Activated naive CD4-positive, alpha-beta T cell treated with anti-CD3 and anti-CD28 coated beads, Interleukin-2, amount 10 ng/mL, durations not matched to agents 7 days and 5 days (primary cell): ENCODE measurements at regions not wholly inside any gene's neighbourhood (a gene's known extent, or its start where the extent isn't known, plus 50 kb on each side); places are given as distances from the start of the nearest gene placed in this dataset.

ENCODE experiments used
- CTCF ChIA-PET: fragments of 350-600 bp; sonication (Branson Sonifier 250); formaldehyde crosslinking; loops from one replicate; lab custom pipeline; 2021; ENCODE audit warnings: antibody characterized with exemption; lab: Charles Lee
- DNase-seq: peaks from one replicate; pipeline ENCODE4 v3.0.0-alpha.2; 2020
- H3K27ac Mint-ChIP-seq: one replicate; pipeline ENCODE4 v1.8.0; 2021; ENCODE audit warnings: mild to moderate bottlenecking, moderate library complexity, mixed read lengths
- H3K27me3 Mint-ChIP-seq: one replicate; pipeline ENCODE4 v1.8.0; 2021; ENCODE audit warnings: mild to moderate bottlenecking, mixed read lengths
- H3K36me3 Mint-ChIP-seq: one replicate; pipeline ENCODE4 v1.8.0; 2021; ENCODE audit warnings: mixed read lengths
- H3K4me1 Mint-ChIP-seq: one replicate; pipeline ENCODE4 v1.8.0; 2021; ENCODE audit warnings: mixed read lengths
- H3K4me3 Mint-ChIP-seq: one replicate; pipeline ENCODE4 v1.8.0; 2021; ENCODE audit warnings: mild to moderate bottlenecking, moderate library complexity, mixed read lengths
- H3K9me3 Mint-ChIP-seq: one replicate; pipeline ENCODE4 v1.8.0; 2021; ENCODE audit warnings: mixed read lengths

DNA sequence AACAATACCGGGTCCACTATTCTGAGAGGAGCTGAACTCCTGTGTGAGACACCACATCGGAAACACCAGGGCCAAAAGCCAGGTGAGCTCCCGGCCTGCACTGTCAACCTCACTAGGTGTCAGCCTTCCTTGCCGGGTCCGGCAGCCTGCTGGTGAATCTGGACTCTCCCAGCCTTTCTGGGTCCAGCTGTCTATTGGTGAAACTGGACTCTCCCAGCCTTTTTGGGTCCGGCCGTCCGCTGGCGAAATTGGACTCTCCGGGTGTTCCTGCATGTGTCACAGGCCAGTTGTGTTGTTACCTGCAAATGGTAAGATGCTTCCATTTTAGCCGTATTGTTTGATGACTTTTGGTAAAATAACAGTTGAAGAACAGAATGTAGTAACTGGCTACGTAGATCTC is 801.5 kb downstream of the CDH9 start:
- Mint-ChIP-seq H3K9me3 (peaks cover 32% of the 10 kb centered on the region), H3K27me3 (no peaks in the 10 kb centered on the region), H3K4me3 (no peak overlapping the region), H3K4me1 (no peaks in the 10 kb centered on the region), H3K27ac (no peak overlapping the region), H3K36me3 (no peaks in the 10 kb centered on the region)
- CTCF ChIA-PET = no interaction called here
- DNase-seq = no peak

DNA sequence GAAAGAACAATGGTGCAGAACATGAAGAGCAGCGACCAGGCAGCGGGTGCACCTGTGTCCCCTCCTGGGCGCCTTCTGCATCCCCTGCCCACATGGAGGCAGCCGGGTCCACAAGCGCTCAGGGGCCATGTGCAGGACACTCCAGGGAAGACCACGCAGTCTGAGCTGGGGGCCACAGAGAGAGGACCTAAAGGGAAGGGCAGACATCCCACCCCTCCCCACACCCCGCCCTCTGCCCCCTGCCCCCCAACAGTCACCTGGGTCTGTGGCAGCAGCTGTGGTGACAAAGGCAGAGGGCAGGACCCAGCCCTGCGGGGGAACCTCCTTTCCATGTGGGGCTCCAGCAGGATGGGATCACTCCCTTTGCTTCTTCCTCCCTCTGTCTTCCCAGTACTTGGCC is 805.7 kb downstream of the CDH9 start:
- H3K27me3 Mint-ChIP-seq = no peaks in the 10 kb centered on the region
- H3K9me3 Mint-ChIP-seq = peaks cover 41% of the 10 kb centered on the region
- no peaks in the 10 kb centered on the region for H3K36me3 Mint-ChIP-seq
- no peak overlapping the region for H3K27ac Mint-ChIP-seq
- no peaks in the 10 kb centered on the region for H3K4me1 Mint-ChIP-seq
- CTCF ChIA-PET = no interaction called here
- no peak for DNase-seq
- no peak overlapping the region for H3K4me3 Mint-ChIP-seq

DNA sequence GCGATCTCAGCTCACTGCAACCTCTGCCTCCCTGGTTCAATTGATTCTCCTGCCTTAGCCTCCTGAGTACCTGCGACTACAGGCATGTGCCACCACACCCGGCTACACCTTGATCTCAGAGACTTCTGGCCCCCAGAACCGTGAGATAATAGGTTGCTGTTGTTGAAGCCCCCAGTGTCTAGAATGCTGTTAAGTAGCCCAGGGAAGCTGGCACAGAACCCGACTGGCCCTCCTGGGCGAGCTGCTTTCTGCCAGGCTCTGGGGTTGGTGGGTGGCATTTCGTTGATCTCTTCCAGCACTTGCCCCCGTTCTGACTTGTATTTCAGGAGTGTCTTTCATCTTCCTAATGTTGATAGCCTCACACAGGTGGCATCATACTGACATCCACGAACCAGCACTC is 807.1 kb downstream of the CDH9 start:
- Mint-ChIP-seq H3K27me3 (no peaks in the 10 kb centered on the region), H3K4me3 (no peak overlapping the region), H3K36me3 (no peaks in the 10 kb centered on the region), H3K4me1 (no peaks in the 10 kb centered on the region), H3K9me3 (peaks cover 50% of the 10 kb centered on the region), H3K27ac (no peak overlapping the region)
- CTCF ChIA-PET = no interaction called here
- no peak for DNase-seq

DNA sequence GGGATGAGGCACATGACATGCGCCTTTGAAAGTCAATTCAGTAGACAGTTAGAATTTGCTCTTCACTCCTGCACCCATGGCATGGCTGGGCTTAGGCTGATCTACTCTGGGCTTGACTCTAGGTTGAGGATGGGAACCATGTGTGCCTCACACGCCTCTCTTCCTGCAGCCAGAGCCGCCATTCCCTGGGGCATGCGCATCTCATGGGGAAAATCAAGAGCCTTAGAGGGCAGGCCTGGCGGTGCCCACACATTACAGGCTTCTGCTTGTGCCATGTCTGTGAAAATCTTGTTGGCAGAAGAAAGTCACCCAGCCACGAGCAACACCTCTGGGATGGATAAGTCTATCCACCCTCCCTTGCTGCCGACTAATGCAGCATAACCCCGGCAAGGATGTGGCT is 808.5 kb downstream of the CDH9 start:
- Mint-ChIP-seq H3K9me3 (peaks cover 56% of the 10 kb centered on the region), H3K27me3 (no peaks in the 10 kb centered on the region), H3K36me3 (no peaks in the 10 kb centered on the region), H3K27ac (no peak overlapping the region), H3K4me3 (no peak overlapping the region), H3K4me1 (no peaks in the 10 kb centered on the region)
- DNase-seq = no peak
- CTCF ChIA-PET = no interaction called here

DNA sequence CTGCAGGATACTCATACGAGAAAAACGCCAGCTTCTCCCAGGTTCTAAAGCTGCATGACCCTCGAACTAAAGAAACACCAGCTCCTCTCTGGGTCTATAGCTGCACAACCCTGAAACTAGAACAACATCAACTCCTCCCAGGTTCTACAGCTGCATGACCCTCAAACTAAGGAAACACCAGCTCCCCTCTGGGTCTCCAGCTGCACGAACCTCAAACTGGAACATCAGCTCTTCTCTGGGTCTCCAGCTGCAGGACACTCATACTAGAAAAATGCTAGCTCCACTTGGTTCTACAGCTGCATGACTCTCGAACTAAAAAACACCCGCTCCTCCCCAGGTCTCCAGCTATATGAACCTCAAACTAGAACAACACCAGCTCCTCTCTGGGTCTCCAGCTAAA is 811.1 kb downstream of the CDH9 start:
- CTCF ChIA-PET = no interaction called here
- Mint-ChIP-seq H3K4me1 (no peaks in the 10 kb centered on the region), H3K27me3 (no peaks in the 10 kb centered on the region), H3K27ac (no peak overlapping the region), H3K9me3 (peaks cover 53% of the 10 kb centered on the region), H3K4me3 (no peak overlapping the region), H3K36me3 (no peaks in the 10 kb centered on the region)
- DNase-seq = no peak

DNA sequence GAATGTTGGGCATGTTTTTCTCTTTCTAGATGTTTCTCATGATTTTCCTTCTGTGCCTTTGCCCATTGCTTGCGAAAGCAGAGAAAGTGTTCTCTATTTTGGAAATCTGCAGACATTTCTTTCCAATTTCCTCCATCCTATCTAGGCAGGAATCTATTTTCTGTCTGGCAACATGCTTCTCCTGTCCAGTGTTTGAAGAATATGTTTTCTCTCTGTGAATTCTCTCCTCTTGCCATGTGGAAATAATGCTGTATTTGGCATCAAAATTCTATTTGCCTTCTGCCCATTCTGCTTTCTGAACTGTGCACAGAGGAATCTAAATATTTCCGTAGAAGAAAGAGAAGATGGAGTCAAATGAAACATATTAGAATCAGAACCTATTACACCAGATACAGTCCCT is 833.3 kb downstream of the CDH9 start:
- Mint-ChIP-seq H3K27me3 (no peaks in the 10 kb centered on the region), H3K4me1 (no peaks in the 10 kb centered on the region), H3K4me3 (no peak overlapping the region), H3K36me3 (no peaks in the 10 kb centered on the region), H3K9me3 (no peaks in the 10 kb centered on the region), H3K27ac (no peak overlapping the region)
- CTCF ChIA-PET = no interaction called here
- DNase-seq = no peak

DNA sequence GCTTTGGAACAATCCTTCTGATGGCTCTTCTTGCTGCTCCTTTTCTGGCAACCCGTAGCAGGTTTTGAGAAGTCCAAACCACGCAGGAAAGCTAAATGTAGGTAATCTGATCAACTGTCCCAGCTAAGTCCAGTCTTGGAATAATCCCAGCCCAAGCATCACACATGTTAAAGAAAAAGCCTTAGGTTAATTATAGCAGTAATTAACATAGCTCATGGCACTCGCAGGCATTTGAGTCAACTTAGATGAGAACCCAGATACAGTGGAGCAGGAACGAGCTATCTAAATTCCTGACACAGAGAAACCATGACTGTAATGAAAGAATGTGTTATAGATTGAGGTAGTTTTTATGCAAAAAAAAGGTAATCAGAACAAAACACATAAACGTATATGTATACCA is 844.8 kb downstream of the CDH9 start:
- no peaks in the 10 kb centered on the region for H3K36me3 Mint-ChIP-seq
- H3K9me3 Mint-ChIP-seq = peaks cover 8% of the 10 kb centered on the region
- DNase-seq = no peak
- H3K27me3 Mint-ChIP-seq = no peaks in the 10 kb centered on the region
- CTCF ChIA-PET = no interaction called here
- no peak overlapping the region for H3K27ac Mint-ChIP-seq
- H3K4me3 Mint-ChIP-seq = no peak overlapping the region
- H3K4me1 Mint-ChIP-seq = no peaks in the 10 kb centered on the region

DNA sequence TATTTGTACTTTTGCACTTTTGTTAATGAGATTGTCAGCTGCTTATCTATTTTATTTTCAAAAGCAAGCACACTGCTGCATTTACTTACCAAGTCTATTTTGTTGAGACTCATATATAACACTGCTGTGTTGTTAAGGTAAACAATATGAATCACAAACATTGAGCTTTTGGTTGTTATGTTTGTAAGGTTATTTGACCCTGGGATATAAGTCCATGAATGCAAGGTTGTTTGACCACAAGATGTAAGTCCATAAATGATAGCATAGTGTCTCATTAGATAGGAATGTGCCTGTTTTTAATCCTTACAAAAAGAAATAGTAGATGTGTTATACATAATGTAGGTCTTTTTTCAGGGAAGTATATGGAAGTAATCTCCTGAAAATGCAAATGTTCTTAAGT is 845.9 kb downstream of the CDH9 start:
- Mint-ChIP-seq H3K27me3 (no peaks in the 10 kb centered on the region), H3K9me3 (peaks cover 8% of the 10 kb centered on the region), H3K4me3 (no peak overlapping the region), H3K4me1 (no peaks in the 10 kb centered on the region), H3K36me3 (no peaks in the 10 kb centered on the region), H3K27ac (no peak overlapping the region)
- CTCF ChIA-PET = no interaction called here
- DNase-seq = no peak

DNA sequence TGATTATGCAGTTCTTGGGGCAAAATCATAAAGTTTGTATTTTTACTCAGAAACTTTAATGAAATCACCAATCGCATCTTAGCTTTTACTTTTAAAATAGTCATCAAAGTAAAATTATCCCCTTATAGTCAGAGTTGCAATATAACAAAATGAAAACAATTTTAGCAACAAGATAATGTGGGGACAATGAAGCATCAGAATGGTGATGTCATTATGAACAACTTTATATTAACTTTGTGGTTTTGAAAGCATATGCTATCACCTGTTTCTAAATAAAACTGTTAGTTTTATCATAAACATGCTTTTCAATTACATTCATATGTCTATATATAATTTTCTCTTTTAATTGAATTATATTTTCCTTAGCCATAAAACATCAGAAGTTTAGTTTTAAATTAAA is 856.8 kb downstream of the CDH9 start:
- DNase-seq = no peak
- H3K4me3 Mint-ChIP-seq = no peak overlapping the region
- CTCF ChIA-PET = no interaction called here
- H3K27me3 Mint-ChIP-seq = no peaks in the 10 kb centered on the region
- H3K27ac Mint-ChIP-seq = no peak overlapping the region
- H3K4me1 Mint-ChIP-seq = no peaks in the 10 kb centered on the region
- H3K36me3 Mint-ChIP-seq = no peaks in the 10 kb centered on the region
- peaks cover 10% of the 10 kb centered on the region for H3K9me3 Mint-ChIP-seq

DNA sequence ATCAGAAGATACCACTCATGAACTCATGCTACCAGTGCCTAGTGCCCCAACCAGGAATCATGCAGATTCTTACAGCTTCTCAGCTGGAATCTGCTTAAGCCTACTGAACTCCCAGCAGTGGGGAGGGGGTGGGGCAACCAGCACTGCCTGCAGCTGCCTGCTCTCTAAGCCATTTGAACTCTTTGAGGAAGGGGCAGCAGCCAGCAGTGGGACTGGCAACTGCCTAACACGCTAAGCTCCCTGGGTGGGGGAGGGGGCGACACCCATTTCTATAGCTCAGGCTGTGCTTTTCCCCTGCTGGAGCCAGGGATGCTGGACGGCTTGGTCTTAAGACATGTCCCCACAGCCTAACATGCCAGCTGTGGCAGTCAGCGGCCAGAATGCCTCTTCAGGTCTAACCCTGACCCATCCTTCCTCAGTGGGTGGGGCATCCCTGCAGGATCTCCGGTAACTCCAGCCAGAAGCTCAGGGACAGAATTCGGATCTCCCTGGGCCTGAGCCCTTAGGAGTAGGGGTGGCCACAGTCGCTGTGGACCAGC is 889.7 kb downstream of the CDH9 start:
- Mint-ChIP-seq H3K4me3 (no peak overlapping the region), H3K27ac (no peak overlapping the region)
- DNase-seq = no peak

DNA sequence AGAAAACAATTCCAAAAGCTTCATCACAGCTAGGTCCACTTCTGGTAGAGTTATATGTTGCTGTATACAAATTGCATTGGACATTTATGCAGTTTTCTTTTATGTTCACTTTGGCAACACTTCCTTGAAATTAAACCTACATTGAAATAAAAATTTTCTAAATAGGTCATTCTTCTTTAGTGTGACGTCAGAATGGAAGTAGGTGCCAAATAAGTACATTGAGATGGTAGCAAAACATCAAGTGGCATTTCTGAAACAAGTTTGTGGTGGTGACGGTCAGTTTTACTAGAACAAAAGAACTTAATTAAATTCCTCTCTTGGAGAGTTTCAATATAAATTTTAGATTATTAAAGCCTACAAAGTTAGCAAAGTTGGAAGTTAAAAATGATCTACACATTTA is 895.1 kb downstream of the CDH9 start:
- H3K4me1 Mint-ChIP-seq = no peaks in the 10 kb centered on the region
- CTCF ChIA-PET = no interaction called here
- DNase-seq = no peak
- H3K36me3 Mint-ChIP-seq = no peaks in the 10 kb centered on the region
- no peak overlapping the region for H3K4me3 Mint-ChIP-seq
- peaks cover 5% of the 10 kb centered on the region for H3K9me3 Mint-ChIP-seq
- H3K27ac Mint-ChIP-seq = no peak overlapping the region
- no peaks in the 10 kb centered on the region for H3K27me3 Mint-ChIP-seq

More for the DNA sequence above, 889.7 kb downstream of the CDH9 start:
- CTCF ChIA-PET = no interaction called here
- Mint-ChIP-seq H3K36me3 (no peaks in the 10 kb centered on the region), H3K4me1 (no peaks in the 10 kb centered on the region), H3K9me3 (peaks cover 11% of the 10 kb centered on the region), H3K27me3 (no peaks in the 10 kb centered on the region)

DNA sequence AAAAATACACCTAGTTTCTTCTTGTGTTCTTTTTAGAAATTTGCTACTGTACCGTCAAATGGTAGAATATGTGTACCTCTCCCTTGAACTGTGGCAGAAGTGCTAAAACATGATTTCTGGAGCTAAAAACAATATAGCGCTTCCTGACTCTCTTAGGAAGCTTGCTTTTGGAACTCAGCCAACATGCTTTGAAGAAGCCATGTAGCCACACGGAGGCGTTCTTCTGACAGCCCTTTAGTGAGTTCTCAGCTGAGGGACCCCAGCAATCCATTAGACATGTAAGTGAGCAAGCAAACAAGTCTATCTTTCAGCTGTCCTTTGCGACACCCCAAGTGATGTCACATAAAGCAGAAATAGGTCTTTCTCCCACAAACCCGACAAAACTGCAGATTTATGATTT is 917.0 kb downstream of the CDH9 start:
- Mint-ChIP-seq H3K27ac (no peak overlapping the region), H3K4me3 (no peak overlapping the region), H3K9me3 (peaks cover 2% of the 10 kb centered on the region), H3K4me1 (no peaks in the 10 kb centered on the region), H3K27me3 (no peaks in the 10 kb centered on the region), H3K36me3 (no peaks in the 10 kb centered on the region)
- DNase-seq = no peak
- CTCF ChIA-PET = no interaction called here

DNA sequence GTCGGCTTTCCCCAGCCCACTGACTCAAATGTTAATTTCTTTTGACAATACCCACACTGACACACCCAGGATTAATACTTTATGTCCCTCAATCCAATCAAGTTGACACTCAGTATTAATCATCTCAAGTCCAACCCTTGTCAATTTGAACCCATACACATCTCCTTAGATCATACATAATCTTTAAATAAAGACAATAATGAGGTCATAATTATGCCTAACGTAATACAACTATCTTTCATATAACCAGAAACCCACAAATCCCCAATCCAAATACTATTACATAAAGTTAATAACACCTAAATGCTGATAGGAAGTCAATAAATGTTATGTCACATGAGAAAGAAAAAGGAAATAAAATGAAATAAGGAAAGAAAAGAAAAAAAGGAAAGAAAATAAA is 934.2 kb downstream of the CDH9 start:
- Mint-ChIP-seq H3K36me3 (no peaks in the 10 kb centered on the region), H3K4me1 (no peaks in the 10 kb centered on the region), H3K27me3 (no peaks in the 10 kb centered on the region), H3K9me3 (peaks cover 32% of the 10 kb centered on the region), H3K4me3 (no peak overlapping the region), H3K27ac (no peak overlapping the region)
- DNase-seq = no peak
- CTCF ChIA-PET = no interaction called here

DNA sequence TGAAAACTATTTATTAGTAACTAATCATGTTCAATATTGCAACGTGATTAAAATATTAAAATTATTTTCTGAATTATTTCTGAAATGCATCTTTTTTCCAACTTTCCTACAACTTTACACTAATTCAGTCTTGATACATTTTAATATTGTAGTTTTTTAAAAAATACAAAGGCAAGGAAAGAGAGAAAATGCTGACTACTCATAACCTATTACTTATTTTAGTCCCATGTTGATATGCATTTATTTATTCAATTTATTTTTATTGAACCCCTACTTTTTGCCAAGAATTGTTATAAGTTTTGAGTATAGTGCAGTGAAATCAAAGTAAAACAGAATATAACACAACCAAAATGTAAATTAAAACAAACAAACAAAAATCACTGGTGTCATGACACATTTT is 978.2 kb downstream of the CDH9 start:
- Mint-ChIP-seq H3K27me3 (no peaks in the 10 kb centered on the region), H3K36me3 (no peaks in the 10 kb centered on the region), H3K4me1 (no peaks in the 10 kb centered on the region), H3K9me3 (peaks cover 7% of the 10 kb centered on the region), H3K27ac (no peak overlapping the region), H3K4me3 (no peak overlapping the region)
- CTCF ChIA-PET = no interaction called here
- DNase-seq = no peak

DNA sequence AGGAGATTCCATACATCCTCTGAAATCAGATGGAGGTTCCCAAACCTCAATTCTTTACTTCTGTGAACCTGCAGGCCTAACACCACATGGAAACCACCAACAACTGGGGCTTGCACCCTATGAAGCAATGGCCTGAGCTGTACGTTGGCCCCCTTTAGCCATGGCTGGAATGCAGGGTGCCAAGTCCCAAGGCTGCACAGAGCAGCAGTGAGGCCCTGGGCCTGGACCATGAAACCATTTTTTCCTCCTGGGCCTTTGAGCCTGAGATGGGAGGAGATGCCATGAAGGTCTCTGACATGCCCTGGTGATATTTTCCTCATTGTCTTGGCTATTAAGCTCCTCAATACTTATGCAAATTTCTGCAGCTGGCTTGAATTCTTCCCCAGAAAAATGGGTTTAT is 983.8 kb downstream of the CDH9 start:
- Mint-ChIP-seq H3K4me1 (no peaks in the 10 kb centered on the region), H3K27me3 (no peaks in the 10 kb centered on the region), H3K4me3 (no peak overlapping the region), H3K36me3 (no peaks in the 10 kb centered on the region), H3K27ac (no peak overlapping the region), H3K9me3 (peaks cover 12% of the 10 kb centered on the region)
- CTCF ChIA-PET = no interaction called here
- no peak for DNase-seq

DNA sequence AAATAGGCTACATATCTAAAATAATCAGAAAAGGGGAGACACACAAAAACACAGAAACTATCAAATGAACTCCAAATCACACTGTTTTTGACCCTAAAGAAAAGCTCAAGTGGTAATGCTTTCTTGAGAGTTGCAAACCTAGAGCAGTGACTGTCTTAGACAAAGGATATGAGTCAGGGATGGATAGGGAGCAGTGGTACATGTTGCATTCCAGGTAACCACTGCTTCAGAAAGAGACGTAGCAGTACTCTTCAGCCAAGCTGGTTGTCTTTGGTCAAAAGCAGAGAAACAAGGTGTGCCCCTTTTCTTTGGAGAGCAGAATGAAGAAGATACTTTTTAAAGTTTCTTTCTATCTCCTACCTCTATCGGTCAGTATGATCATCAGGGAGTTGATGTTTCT is 1003.6 kb downstream of the CDH9 start:
- no peak overlapping the region for H3K27ac Mint-ChIP-seq
- no peak for DNase-seq
- CTCF ChIA-PET = no interaction called here
- H3K36me3 Mint-ChIP-seq = no peaks in the 10 kb centered on the region
- H3K4me3 Mint-ChIP-seq = no peak overlapping the region
- peaks cover 12% of the 10 kb centered on the region for H3K9me3 Mint-ChIP-seq
- no peaks in the 10 kb centered on the region for H3K27me3 Mint-ChIP-seq
- no peaks in the 10 kb centered on the region for H3K4me1 Mint-ChIP-seq
